GM12878 (cell line): ENCODE measurements at regions not wholly inside any gene's neighbourhood (a gene's known extent, or its start where the extent isn't known, plus 50 kb on each side); places are given as distances from the start of the nearest gene placed in this dataset.

Experiments used
- ATF3 ChIP-seq: IDR thresholded peaks from 2 replicates; pipeline ENCODE4 v1.6.1; 2011; ENCODE audit warnings: low read depth, mild to moderate bottlenecking, low read length, moderate library complexity, borderline replicate concordance; ENCODE audit errors: extremely low read depth
- BCL3 ChIP-seq: IDR thresholded peaks from 2 replicates; pipeline ENCODE4 v1.6.1; 2011; ENCODE audit warnings: borderline replicate concordance, low read depth, mild to moderate bottlenecking, moderate library complexity, low read length; ENCODE audit not compliant: insufficient read depth, poor library complexity, severe bottlenecking
- BRCA1 ChIP-seq: IDR thresholded peaks from 2 replicates; pipeline ENCODE4 v1.6.1; 2011; ENCODE audit warnings: low read depth, low read length, improper control_type of control experiment
- CTCF ChIP-seq, 3 experiments: IDR thresholded peaks in 2 of 3; conservative IDR thresholded peaks in 1 of 3; 2 replicates each; pipeline ENCODE4 v1.5.1; 2011; ENCODE audit warnings: low read depth in 3 of 3, low read length in 3 of 3, mild to moderate bottlenecking in 3 of 3, control low read depth in 2 of 3, moderate library complexity in 2 of 3, inconsistent platforms in 1 of 3, mixed read lengths in 1 of 3; ENCODE audit not compliant: control insufficient read depth in 2 of 3, insufficient read depth in 1 of 3; ENCODE audit errors: extremely low read depth in 1 of 3
- GABPA ChIP-seq: IDR thresholded peaks from 2 replicates; pipeline ENCODE4 v1.6.1; 2014; ENCODE audit warnings: antibody characterized with exemption, low read depth, mild to moderate bottlenecking, inconsistent platforms
- SUZ12 ChIP-seq: fragments of 200-600 bp; sonication (generic); IDR thresholded peaks from one replicate; pipeline ENCODE4 v1.6.1; 2018; ENCODE audit warnings: antibody characterized with exemption, mild to moderate bottlenecking; ENCODE audit not compliant: unreplicated experiment
- USF2 ChIP-seq: IDR thresholded peaks from 2 replicates; pipeline ENCODE4 v1.6.1; 2011; ENCODE audit warnings: low read depth, low read length, improper control_type of control experiment, borderline replicate concordance
- ZBTB4 ChIP-seq: fragments of 450-650 bp; formaldehyde crosslinking; IDR thresholded peaks from 2 replicates; pipeline ENCODE4 v1.4.0; 2022; ENCODE audit warnings: mild to moderate bottlenecking, moderate library complexity

GRCh38 chr9:14373336-14373666 is 59.4 kb upstream of the NFIB start:
- TF ChIP-seq ATF3 (no peak), ZBTB4 (CRISPR knock-in tag) (no peak), CTCF (IDR thresholded peaks at IDR 0.05 in 2 of 3, conservative IDR thresholded peaks at IDR 0.05 in 1 of 3; ENCODE audit: control insufficient read depth in 2 of 3, extremely low read depth in 1 of 3, insufficient read depth in 1 of 3, low read depth in 3 of 3, low read length in 3 of 3) (no peak), SUZ12 (no peak), BRCA1 (no peak), USF2 (no peak), GABPA (no peak), BCL3 (no peak)
